Transverse colon (tissue), 4 donors: ENCODE measurements at regions not wholly inside any gene's neighbourhood (a gene's known extent, or its start where the extent isn't known, plus 50 kb on each side); places are given as distances from the start of the nearest gene placed in this dataset.

ENCODE experiments used
- CTCF ChIP-seq, 5 experiments: fragments of 200-600 bp in 3 of 5; fragments of 450-650 bp in 2 of 5; sonication (generic) in 3 of 5; IDR thresholded peaks; 1 replicate in 2 of 5; 2 replicates in 3 of 5; pipeline ENCODE4 v1.5.1; 2016 to 2017; ENCODE audit warnings: antibody characterized with exemption in 5 of 5, inconsistent platforms in 3 of 5, mild to moderate bottlenecking in 2 of 5, moderate library complexity in 1 of 5
- POLR2AphosphoS5 ChIP-seq, 3 donors: sonication (generic); formaldehyde crosslinking; IDR thresholded peaks; one replicate each; pipeline ENCODE4 v1.6.1; 2016; ENCODE audit warnings: antibody characterized with exemption in 3 of 3

- TF ChIP-seq CTCF (IDR thresholded peaks at IDR 0.05): no peak
- TF ChIP-seq POLR2AphosphoS5 (IDR thresholded peaks at IDR 0.05): no peak
Measured at GRCh38 chr18:76102626-76103025, 392.4 kb downstream of the ZNF516 start.
